ENCODE measurements at regions not wholly inside any gene's neighbourhood (a gene's known extent, or its start where the extent isn't known, plus 50 kb on each side); places are given as distances from the start of the nearest gene placed in this dataset.

- TF ChIP-seq TCF7L2 (IDR thresholded peaks at IDR 0.05; ENCODE audit: borderline replicate concordance, extremely low read depth, insufficient read depth, insufficient read length) (no peak), CEBPB (IDR thresholded peaks at IDR 0.05; ENCODE audit: low read depth) (no peak), CTCF (IDR thresholded peaks at IDR 0.05 in 2 of 3, conservative IDR thresholded peaks at IDR 0.05 in 1 of 3; ENCODE audit: borderline replicate concordance in 1 of 3, insufficient read depth in 1 of 3, low read depth in 2 of 3, low read length in 2 of 3) (no peak), POLR2A (IDR thresholded peaks at IDR 0.05; ENCODE audit: borderline replicate concordance, extremely low read depth, insufficient read depth, insufficient read length) (no peak)
Observed at GRCh38 chr3:5052247-5052646, 69.8 kb upstream of the ARL8B start (continued).

- no peak overlapping the region for H3K27ac ChIP-seq (ENCODE audit: low read depth, low read length)
- peak overlapping the region; percentile 2; the same call in 1 of the 2 replicates for H3K4me2 ChIP-seq (ENCODE audit: low read length)
- no peaks in the 10 kb centered on the region for H3K9me3 ChIP-seq (ENCODE audit: control insufficient read depth in 1 of 2, insufficient read depth in 1 of 2, low read depth in 1 of 2, low read length in 2 of 2)
- DNase-seq (ENCODE audit: low read depth, low spot score) (no peak), ATAC-seq (no peak)
- H3K9ac ChIP-seq (ENCODE audit: low read length) = no peak overlapping the region
- intact Hi-C loops (cut with micrococcal nuclease) = loop anchor here (10.0 kb wide), 1 partner anchor 698 kb away; no protein-coding TSS in a partner anchor
- BruUV-seq (replicated peaks) = no TSS peak
- H2AFZ ChIP-seq (ENCODE audit: low read depth, low read length, poor library complexity, severe bottlenecking) = no peak overlapping the region
- peaks cover 0 to 15% of the 10 kb centered on the region in 2 experiments; a peak in 1 of 4 replicates for H3K4me1 ChIP-seq (ENCODE audit: control insufficient read depth in 1 of 2, insufficient read depth in 2 of 2, low read length in 2 of 2)
- no peaks in the 10 kb centered on the region for H3K27me3 ChIP-seq (ENCODE audit: insufficient read depth, low read length)
- no peaks in the 10 kb centered on the region for H4K20me1 ChIP-seq (ENCODE audit: insufficient read depth)
- H3K9me2 ChIP-seq (ENCODE audit: insufficient read depth) = no peaks in the 10 kb centered on the region
- H3K36me3 ChIP-seq (ENCODE audit: control insufficient read depth in 1 of 2, insufficient read depth in 2 of 2, low read length in 2 of 2) = no peaks in the 10 kb centered on the region
- no peak overlapping the region for H3K4me3 ChIP-seq (replicated peaks in 1 of 2; ENCODE audit: low read depth in 1 of 2, low read length in 2 of 2)
- no peaks in the 10 kb centered on the region for H3K79me2 ChIP-seq (ENCODE audit: insufficient read depth, low read length)
- POLR2A ChIA-PET = no interaction called here
- CTCF ChIA-PET = interaction anchor here (1.8 kb wide), 1 partner anchor 342 kb away, joined by 6 read pairs; no protein-coding TSS in a partner anchor
- RAD21 ChIA-PET (ENCODE audit: low non-redundant PET in 1 of 2, low total read pairs in 2 of 2, uncharacterized antibody in 2 of 2, unreplicated experiment in 2 of 2) = no interaction called here
- TF ChIP-seq SRF (IDR thresholded peaks at IDR 0.05; ENCODE audit: low read depth) = no peak
- no peak for TF ChIP-seq ZBTB33 (IDR thresholded peaks at IDR 0.05; ENCODE audit: extremely low read depth, insufficient replicate concordance, low read length)
- no peak for TF ChIP-seq SP1 (IDR thresholded peaks at IDR 0.05; ENCODE audit: low read depth)
- no peak for TF ChIP-seq ZNF274 (IDR thresholded peaks at IDR 0.05; ENCODE audit: low read depth, low read length)
- no peak for TF ChIP-seq EGR1 (IDR thresholded peaks at IDR 0.05; ENCODE audit: low read depth)
- TF ChIP-seq JUND (IDR thresholded peaks at IDR 0.05) = no peak
Observed at GRCh38 chr3:5053021-5053831, 68.9 kb upstream of the ARL8B start.

Data from HCT116 (cell line).